ENCODE measurements at regions not wholly inside any gene's neighbourhood (a gene's known extent, or its start where the extent isn't known, plus 50 kb on each side); places are given as distances from the start of the nearest gene placed in this dataset.
"Not testable (repeated sequence)": the region's sequence is repeated elsewhere in the genome, so short reads cannot be mapped to it uniquely, and the experiment has no call there.

- H3K9ac ChIP-seq (ENCODE audit: low read depth, low read length): no peak overlapping the region
- no peaks in the 10 kb centered on the region for H3K9me3 ChIP-seq (ENCODE audit: insufficient read depth, low read depth, low read length)
- no peak overlapping the region for H3K27ac ChIP-seq (ENCODE audit: low read length)
These were observed 1309.7 kb downstream of the REEP3 start for GRCh38 chr10:64830869-64831268.

GRCh38 chr10:64840341-64840740 lies 1319.1 kb downstream of the REEP3 start:
- H3K9ac ChIP-seq (ENCODE audit: low read depth, low read length): no peak overlapping the region
- H3K27me3 ChIP-seq (ENCODE audit: insufficient read depth, low read length): no peaks in the 10 kb centered on the region
- H3K9me3 ChIP-seq (ENCODE audit: insufficient read depth, low read depth, low read length): no peaks in the 10 kb centered on the region
- no peaks in the 10 kb centered on the region for H3K4me1 ChIP-seq (ENCODE audit: insufficient read depth, low read length)
- no peak overlapping the region for H3K4me3 ChIP-seq (ENCODE audit: low read length)
- H3K27ac ChIP-seq (ENCODE audit: low read length): no peak overlapping the region
- H3K36me3 ChIP-seq (ENCODE audit: insufficient read depth, low read depth, low read length): no peaks in the 10 kb centered on the region

More at GRCh38 chr10:64830869-64831268, 1309.7 kb downstream of the REEP3 start:
- no peaks in the 10 kb centered on the region for H3K36me3 ChIP-seq (ENCODE audit: insufficient read depth, low read depth, low read length)
- H3K27me3 ChIP-seq (ENCODE audit: insufficient read depth, low read length): no peaks in the 10 kb centered on the region
- H3K4me1 ChIP-seq (ENCODE audit: insufficient read depth, low read length): no peaks in the 10 kb centered on the region
- no peak overlapping the region for H3K4me3 ChIP-seq (ENCODE audit: low read length)

DNA sequence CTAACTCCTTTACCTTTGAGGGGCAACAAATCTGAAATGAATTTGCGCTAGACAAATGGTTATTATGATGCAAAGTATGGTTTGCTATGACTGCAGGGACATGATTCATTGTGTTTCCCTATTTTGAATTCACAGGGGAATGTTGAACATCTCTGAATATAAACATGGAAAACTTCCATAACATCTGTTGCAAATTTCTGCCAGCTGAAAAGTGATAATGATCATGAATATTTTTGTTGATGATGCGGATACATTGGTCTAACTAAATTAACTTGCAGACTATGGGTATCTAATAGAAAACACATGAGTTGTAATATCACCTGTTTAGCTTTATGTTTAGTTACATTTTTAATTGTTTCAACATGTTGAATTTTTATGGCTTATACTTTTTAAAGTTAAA lies 1325.5 kb downstream of the REEP3 start:
- H3K36me3 ChIP-seq (ENCODE audit: insufficient read depth, low read depth, low read length): no peaks in the 10 kb centered on the region
- no peak overlapping the region for H3K9ac ChIP-seq (ENCODE audit: low read depth, low read length)
- no peaks in the 10 kb centered on the region for H3K27me3 ChIP-seq (ENCODE audit: insufficient read depth, low read length)
- no peak overlapping the region for H3K27ac ChIP-seq (ENCODE audit: low read length)
- H3K9me3 ChIP-seq (ENCODE audit: insufficient read depth, low read depth, low read length): no peaks in the 10 kb centered on the region
- no peak overlapping the region for H3K4me3 ChIP-seq (ENCODE audit: low read length)
- no peaks in the 10 kb centered on the region for H3K4me1 ChIP-seq (ENCODE audit: insufficient read depth, low read length)

- H3K9me3 ChIP-seq (ENCODE audit: insufficient read depth, low read depth, low read length): no peaks in the 10 kb centered on the region
- H3K27me3 ChIP-seq (ENCODE audit: insufficient read depth, low read length): no peaks in the 10 kb centered on the region
- H3K27ac ChIP-seq (ENCODE audit: low read length): no peak overlapping the region
- no peaks in the 10 kb centered on the region for H3K4me1 ChIP-seq (ENCODE audit: insufficient read depth, low read length)
- H3K36me3 ChIP-seq (ENCODE audit: insufficient read depth, low read depth, low read length): no peaks in the 10 kb centered on the region
- no peak overlapping the region for H3K4me3 ChIP-seq (ENCODE audit: low read length)
- no peak overlapping the region for H3K9ac ChIP-seq (ENCODE audit: low read depth, low read length)
These were observed 1334.7 kb downstream of the REEP3 start for GRCh38 chr10:64855941-64856340.

- H3K9ac ChIP-seq (ENCODE audit: low read depth, low read length): no peak overlapping the region
- no peaks in the 10 kb centered on the region for H3K27me3 ChIP-seq (ENCODE audit: insufficient read depth, low read length)
- no peak overlapping the region for H3K27ac ChIP-seq (ENCODE audit: low read length)
- H3K36me3 ChIP-seq (ENCODE audit: insufficient read depth, low read depth, low read length): no peaks in the 10 kb centered on the region
- no peaks in the 10 kb centered on the region for H3K4me1 ChIP-seq (ENCODE audit: insufficient read depth, low read length)
- no peaks in the 10 kb centered on the region for H3K9me3 ChIP-seq (ENCODE audit: insufficient read depth, low read depth, low read length)
- no peak overlapping the region for H3K4me3 ChIP-seq (ENCODE audit: low read length)
These were observed 1338.7 kb downstream of the REEP3 start for GRCh38 chr10:64859911-64860310.

- Histone ChIP-seq H3K36me3 (ENCODE audit: insufficient read depth, low read depth, low read length) (no peaks in the 10 kb centered on the region), H3K4me1 (ENCODE audit: insufficient read depth, low read length) (peaks cover 3% of the 10 kb centered on the region; the same call in 1 of the 2 replicates), H3K27ac (ENCODE audit: low read length) (no peak overlapping the region), H3K9me3 (ENCODE audit: insufficient read depth, low read depth, low read length) (peaks cover 3% of the 10 kb centered on the region; the same call in 1 of the 2 replicates), H3K4me3 (ENCODE audit: low read length) (no peak overlapping the region), H3K9ac (ENCODE audit: low read depth, low read length) (no peak overlapping the region), H3K27me3 (ENCODE audit: insufficient read depth, low read length) (no peaks in the 10 kb centered on the region)
These were observed 1342.6 kb downstream of the REEP3 start for GRCh38 chr10:64863836-64864235.

- H3K4me1 ChIP-seq (ENCODE audit: insufficient read depth, low read length): peaks cover 3% of the 10 kb centered on the region; the same call in 1 of the 2 replicates
- H3K9me3 ChIP-seq (ENCODE audit: insufficient read depth, low read depth, low read length): peaks cover 3% of the 10 kb centered on the region; the same call in 1 of the 2 replicates
- H3K27ac ChIP-seq (ENCODE audit: low read length): no peak overlapping the region
- no peaks in the 10 kb centered on the region for H3K27me3 ChIP-seq (ENCODE audit: insufficient read depth, low read length)
- H3K4me3 ChIP-seq (ENCODE audit: low read length): no peak overlapping the region
- no peak overlapping the region for H3K9ac ChIP-seq (ENCODE audit: low read depth, low read length)
- H3K36me3 ChIP-seq (ENCODE audit: insufficient read depth, low read depth, low read length): no peaks in the 10 kb centered on the region
These were observed 1346.3 kb downstream of the REEP3 start for GRCh38 chr10:64867501-64867962.

DNA sequence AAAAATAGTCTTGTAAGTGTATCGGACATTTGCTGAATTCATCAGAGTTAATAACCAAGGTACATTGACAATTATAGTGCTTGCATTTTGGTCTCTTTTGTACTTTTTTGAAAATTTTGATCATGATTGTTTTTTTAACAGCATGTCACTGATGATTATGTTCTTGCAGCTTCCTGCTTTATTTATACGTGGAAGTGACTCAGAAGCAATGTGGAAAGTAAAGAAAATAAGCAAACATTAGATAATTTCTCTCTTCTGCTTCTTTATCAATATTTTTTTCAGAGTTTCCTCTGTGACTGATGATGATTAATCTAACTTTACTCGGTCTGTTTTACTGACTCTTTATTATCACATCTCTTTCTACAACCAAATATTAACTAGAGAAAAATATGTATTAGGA lies 1351.9 kb downstream of the REEP3 start:
- no peak overlapping the region for H3K27ac ChIP-seq (ENCODE audit: low read length)
- no peaks in the 10 kb centered on the region for H3K4me1 ChIP-seq (ENCODE audit: insufficient read depth, low read length)
- no peaks in the 10 kb centered on the region for H3K27me3 ChIP-seq (ENCODE audit: insufficient read depth, low read length)
- H3K9ac ChIP-seq (ENCODE audit: low read depth, low read length): no peak overlapping the region
- no peaks in the 10 kb centered on the region for H3K36me3 ChIP-seq (ENCODE audit: insufficient read depth, low read depth, low read length)
- no peaks in the 10 kb centered on the region for H3K9me3 ChIP-seq (ENCODE audit: insufficient read depth, low read depth, low read length)
- no peak overlapping the region for H3K4me3 ChIP-seq (ENCODE audit: low read length)

DNA sequence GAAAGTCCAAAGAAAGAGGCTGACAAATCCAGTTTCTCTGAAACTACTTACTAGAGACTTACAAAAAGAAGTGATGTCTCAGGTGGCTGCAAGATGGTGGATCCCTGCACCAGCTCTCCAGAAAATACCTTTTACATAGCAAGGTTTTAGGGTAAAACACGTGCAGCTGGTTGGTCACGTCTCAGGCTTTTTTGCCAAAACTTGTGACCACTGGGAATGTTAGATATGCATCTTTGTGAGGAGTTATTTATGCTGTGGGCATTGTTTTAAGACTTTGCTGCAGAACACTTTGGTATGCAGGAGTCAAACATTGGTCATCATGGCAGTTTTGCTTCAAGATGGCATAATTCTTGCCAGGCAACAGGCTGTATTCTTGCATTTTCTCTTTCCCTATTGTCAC lies 1352.8 kb downstream of the REEP3 start:
- H3K27me3 ChIP-seq (ENCODE audit: insufficient read depth, low read length): no peaks in the 10 kb centered on the region
- H3K9me3 ChIP-seq (ENCODE audit: insufficient read depth, low read depth, low read length): no peaks in the 10 kb centered on the region
- no peak overlapping the region for H3K9ac ChIP-seq (ENCODE audit: low read depth, low read length)
- H3K4me1 ChIP-seq (ENCODE audit: insufficient read depth, low read length): no peaks in the 10 kb centered on the region
- no peaks in the 10 kb centered on the region for H3K36me3 ChIP-seq (ENCODE audit: insufficient read depth, low read depth, low read length)
- H3K4me3 ChIP-seq (ENCODE audit: low read length): no peak overlapping the region
- H3K27ac ChIP-seq (ENCODE audit: low read length): no peak overlapping the region

DNA sequence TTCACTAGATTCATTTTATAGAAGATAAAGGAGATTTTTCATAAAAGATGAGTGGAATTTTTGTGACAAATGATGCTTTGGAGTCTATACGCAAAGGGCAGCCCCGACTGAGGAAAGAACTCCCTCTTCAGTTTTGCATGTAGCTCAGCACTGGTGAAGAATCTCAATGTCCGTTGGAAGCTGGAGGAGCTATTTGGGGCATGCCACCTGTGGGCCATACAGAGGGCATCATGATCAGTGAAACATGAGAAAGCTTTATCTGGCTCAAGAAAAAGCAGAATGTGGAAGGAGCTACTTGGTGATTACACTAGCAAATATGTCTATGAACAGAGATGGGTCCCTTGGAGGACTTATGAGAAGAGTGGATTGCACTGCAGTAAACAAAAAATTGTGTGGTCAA lies 1359.3 kb downstream of the REEP3 start:
- no peak overlapping the region for H3K27ac ChIP-seq (ENCODE audit: low read length)
- H3K9me3 ChIP-seq (ENCODE audit: insufficient read depth, low read depth, low read length): no peaks in the 10 kb centered on the region
- H3K4me3 ChIP-seq (ENCODE audit: low read length): no peak overlapping the region
- H3K27me3 ChIP-seq (ENCODE audit: insufficient read depth, low read length): no peaks in the 10 kb centered on the region
- H3K9ac ChIP-seq (ENCODE audit: low read depth, low read length): no peak overlapping the region
- no peaks in the 10 kb centered on the region for H3K4me1 ChIP-seq (ENCODE audit: insufficient read depth, low read length)
- H3K36me3 ChIP-seq (ENCODE audit: insufficient read depth, low read depth, low read length): no peaks in the 10 kb centered on the region

GRCh38 chr10:64881257-64881656 lies 1360.1 kb downstream of the REEP3 start:
- no peak overlapping the region for H3K4me3 ChIP-seq (ENCODE audit: low read length)
- H3K36me3 ChIP-seq (ENCODE audit: insufficient read depth, low read depth, low read length): no peaks in the 10 kb centered on the region
- no peak overlapping the region for H3K9ac ChIP-seq (ENCODE audit: low read depth, low read length)
- H3K27me3 ChIP-seq (ENCODE audit: insufficient read depth, low read length): no peaks in the 10 kb centered on the region
- no peaks in the 10 kb centered on the region for H3K9me3 ChIP-seq (ENCODE audit: insufficient read depth, low read depth, low read length)
- no peak overlapping the region for H3K27ac ChIP-seq (ENCODE audit: low read length)
- no peaks in the 10 kb centered on the region for H3K4me1 ChIP-seq (ENCODE audit: insufficient read depth, low read length)

GRCh38 chr10:64896582-64896981 lies 1375.4 kb downstream of the REEP3 start:
- no peaks in the 10 kb centered on the region; the same call in none of the 2 replicates for H3K9me3 ChIP-seq (ENCODE audit: insufficient read depth, low read depth, low read length)
- no peak overlapping the region for H3K27ac ChIP-seq (ENCODE audit: low read length)
- no peak overlapping the region for H3K4me3 ChIP-seq (ENCODE audit: low read length)
- H3K36me3 ChIP-seq (ENCODE audit: insufficient read depth, low read depth, low read length): no peaks in the 10 kb centered on the region
- no peaks in the 10 kb centered on the region for H3K4me1 ChIP-seq (ENCODE audit: insufficient read depth, low read length)
- H3K9ac ChIP-seq (ENCODE audit: low read depth, low read length): no peak overlapping the region
- no peaks in the 10 kb centered on the region for H3K27me3 ChIP-seq (ENCODE audit: insufficient read depth, low read length)

GRCh38 chr10:64906311-64906710 lies 1385.1 kb downstream of the REEP3 start:
- H3K27me3 ChIP-seq (ENCODE audit: insufficient read depth, low read length); H3K9ac ChIP-seq (ENCODE audit: low read depth, low read length); H3K27ac ChIP-seq (ENCODE audit: low read length); H3K4me1 ChIP-seq (ENCODE audit: insufficient read depth, low read length); H3K9me3 ChIP-seq (ENCODE audit: insufficient read depth, low read depth, low read length); H3K36me3 ChIP-seq (ENCODE audit: insufficient read depth, low read depth, low read length); H3K4me3 ChIP-seq (ENCODE audit: low read length): not testable (repeated sequence)

All from iPS-20b (cell line).